ENCODE measurements at regions not wholly inside any gene's neighbourhood (a gene's known extent, or its start where the extent isn't known, plus 50 kb on each side); places are given as distances from the start of the nearest gene placed in this dataset.
A peak's percentile ranks its signal among the peaks of the same experiment; 100 is the strongest.
"Not testable (repeated sequence)": the region's sequence is repeated elsewhere in the genome, so short reads cannot be mapped to it uniquely, and the experiment has no call there.

- no peak for DNase-seq
These were observed 186.8 kb downstream of the FRK start for GRCh38 chr6:115873901-115874300.

- no peak for DNase-seq
These were observed 190.2 kb downstream of the FRK start for GRCh38 chr6:115870464-115870863.

- no peak for DNase-seq
These were observed 194.8 kb downstream of the FRK start for GRCh38 chr6:115865914-115866313.

GRCh38 chr6:115863211-115863610 is 197.5 kb downstream of the FRK start:
- no peak for DNase-seq

GRCh38 chr6:115861658-115862057 is 199.0 kb downstream of the FRK start:
- not testable (repeated sequence) for DNase-seq

DNA sequence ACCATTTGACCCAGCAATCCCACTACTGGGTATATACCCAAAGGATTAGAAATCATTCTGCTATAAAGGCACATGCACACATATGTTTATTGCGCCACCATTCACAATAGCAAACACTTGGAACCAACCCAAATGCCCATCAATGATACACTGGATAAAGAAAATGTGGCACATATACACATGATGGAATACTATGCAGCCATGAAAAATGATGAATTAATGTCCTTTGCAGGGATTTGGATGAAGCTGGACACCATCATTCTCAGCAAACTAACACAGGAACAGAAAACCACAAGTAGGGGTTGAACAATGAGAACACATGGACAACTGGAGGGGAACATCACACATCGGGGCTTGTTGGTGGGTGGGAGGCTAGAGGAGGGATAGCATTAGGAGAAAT is 201.1 kb downstream of the FRK start:
- DNase-seq: not testable (repeated sequence)

DNA sequence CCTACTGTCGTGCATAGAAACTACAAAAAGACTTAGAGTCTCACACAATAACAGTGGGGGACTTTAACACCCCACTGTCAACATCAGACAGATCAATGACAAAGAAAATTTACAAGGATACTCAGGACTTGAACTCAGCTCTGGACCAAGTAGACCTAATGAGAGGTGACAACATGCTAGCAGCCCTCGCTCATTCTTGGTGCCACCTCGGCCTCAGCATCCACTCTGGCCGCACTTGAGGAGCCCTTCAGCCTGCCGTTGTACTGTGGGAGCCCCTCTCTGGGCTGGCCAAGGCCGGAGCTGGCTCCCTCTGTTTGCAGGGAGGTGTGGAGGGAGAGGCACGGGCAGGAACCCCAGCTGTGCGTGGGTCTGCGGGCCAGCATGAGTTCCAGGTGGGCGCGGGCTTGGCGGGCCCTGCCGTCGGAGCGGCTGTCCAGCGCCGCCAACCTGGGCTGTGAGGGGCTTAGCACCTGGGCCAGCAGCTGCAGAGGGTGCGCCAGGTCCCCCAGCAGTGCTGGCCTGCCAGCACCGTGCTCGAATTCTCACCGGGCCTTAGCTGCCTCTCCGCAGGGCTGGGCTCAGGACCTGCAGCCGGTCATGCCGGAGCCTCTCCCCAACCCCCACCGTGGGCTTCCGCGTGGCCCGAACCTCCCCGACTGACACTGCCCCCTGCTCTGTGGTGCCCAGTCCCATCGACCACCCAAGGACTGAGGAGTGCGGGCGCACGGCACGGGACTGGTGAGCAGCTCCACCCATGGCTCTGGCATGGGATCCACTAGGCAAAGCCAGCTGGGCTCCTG is 205.6 kb downstream of the FRK start:
- no peak for DNase-seq

DNA sequence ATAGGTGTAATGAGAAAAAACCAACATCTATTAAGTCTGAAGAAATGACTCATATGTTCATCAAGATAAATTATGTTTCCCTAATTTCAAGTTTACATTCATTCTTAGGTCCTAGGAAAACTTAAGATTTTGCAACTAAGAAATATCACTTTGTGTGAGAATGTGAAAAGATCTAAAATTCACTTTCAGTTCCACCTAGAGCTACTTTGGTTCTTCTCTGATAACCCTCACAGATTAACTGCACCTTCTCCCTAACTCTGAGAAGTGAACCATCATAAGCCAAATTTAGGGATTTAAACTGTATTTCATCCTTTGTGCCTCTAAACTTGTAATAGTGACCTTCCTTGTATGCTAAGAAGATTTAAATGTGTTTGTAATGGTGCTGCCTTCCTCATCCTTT is 213.0 kb downstream of the FRK start:
- DNase-seq: no peak

DNA sequence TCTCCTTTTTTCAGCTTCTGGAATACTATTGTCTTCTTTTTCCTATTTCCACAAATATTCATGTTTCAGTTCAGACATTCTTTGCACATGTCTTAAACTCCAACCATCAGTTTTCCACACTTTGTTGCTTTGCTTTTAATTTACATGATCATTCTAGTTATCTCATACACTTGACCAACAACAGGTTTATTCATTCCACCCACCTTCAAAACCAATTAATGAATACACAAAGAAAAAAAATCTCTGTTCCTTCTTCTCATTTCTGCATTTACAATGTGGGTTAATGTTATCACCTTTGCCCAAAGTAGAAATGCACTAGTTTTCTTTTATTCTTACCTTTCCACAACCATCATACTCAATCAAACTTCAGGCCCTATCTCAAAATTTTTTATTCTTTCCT is 216.7 kb downstream of the FRK start:
- DNase-seq: no peak

GRCh38 chr6:115842338-115842737 is 218.4 kb downstream of the FRK start:
- DNase-seq: no peak

DNA sequence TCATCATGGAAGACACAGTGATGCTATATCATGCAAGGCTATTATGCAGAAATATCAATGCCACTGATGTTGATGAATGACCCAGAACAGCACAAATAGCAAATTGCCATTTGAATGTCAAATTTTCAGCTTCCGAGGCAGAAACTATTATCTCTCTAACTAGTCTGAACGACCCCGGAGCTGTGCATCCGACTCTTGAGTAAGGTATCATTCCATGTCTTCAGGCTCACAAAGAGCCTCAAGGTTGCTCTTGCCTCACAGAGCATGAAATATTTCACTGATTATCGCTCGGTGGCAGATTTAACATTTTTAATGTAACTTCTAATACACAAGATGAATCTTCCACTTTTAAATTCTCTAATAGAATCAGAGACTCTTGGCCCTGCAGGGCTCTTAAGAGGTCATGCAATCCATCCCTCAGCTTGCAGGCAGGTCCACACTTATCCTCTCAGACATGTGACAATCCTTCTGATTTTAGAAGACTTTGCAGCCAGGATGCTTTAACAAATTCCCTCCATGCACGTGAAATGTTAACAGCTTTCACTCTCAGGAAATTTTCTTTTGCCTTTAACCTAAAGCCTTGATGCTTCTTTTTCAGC is 221.0 kb downstream of the FRK start:
- DNase-seq: no peak

DNA sequence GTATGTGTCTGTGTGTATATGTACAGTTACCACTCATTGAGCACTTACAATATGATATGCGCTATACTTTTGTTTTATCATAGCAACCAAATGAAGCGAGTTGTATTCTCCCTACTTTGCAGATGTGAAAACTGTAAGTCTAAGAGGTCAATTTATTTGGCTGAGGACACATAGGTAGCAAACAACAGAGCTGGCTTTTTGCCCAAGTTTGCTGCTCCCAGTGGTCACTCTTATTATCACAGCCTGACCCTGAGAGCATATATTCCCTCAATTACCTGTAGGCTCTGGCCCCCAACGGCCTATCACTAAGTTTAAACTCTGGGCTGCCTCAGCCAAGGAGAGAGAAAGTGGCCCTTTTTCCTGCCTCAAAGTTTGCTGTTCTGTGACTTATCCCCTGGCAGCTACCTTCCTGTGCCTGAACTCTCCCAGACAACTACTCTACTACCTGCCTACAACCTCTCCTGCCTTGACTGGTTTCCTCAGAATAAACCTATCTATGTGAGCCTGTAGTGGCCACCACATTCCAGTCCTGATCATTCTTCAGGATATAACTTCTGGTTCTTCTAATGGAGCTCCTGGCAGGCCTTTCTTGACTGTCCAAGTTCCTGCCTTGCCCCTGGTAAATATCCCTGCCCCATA is 221.8 kb downstream of the FRK start:
- peak; percentile 8 for DNase-seq

DNA sequence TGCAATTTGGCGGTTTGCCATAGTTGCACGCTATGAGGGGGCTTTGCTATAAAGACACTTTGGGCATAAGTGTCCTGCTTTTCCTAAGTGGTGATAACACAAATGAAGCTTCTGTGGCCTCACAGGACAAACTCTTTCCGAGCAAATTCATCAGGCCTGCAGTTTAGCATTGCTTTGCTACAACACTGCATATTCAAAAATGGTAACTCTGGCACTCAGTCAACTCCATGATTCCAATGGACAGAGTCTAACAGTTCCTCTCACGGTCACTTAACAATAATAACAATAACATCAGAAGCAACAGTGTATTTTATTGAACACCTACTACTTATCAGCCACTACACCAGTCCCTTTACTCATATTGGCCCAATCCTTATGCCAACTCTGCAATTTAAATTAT is 222.5 kb downstream of the FRK start:
- no peak for DNase-seq

GRCh38 chr6:115836374-115836773 is 224.3 kb downstream of the FRK start:
- not testable (repeated sequence) for DNase-seq

DNA sequence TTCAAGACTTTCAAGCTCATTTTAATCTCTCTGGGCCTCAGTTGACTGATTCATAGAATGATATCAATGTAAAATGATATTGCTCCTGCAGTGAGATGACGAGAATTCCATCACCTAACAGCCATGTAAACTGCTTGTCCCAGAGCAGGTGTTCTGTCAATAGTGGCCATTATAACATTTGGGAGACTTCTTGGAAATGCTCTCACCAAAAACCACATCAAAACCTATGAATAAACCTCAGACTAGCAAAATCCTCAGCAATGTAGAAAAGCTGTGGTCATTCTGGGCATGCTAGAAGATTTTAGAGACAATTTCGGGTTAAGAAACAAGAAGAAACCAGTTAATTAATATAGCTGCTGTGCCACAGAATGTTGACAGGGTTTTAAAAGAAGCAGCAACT is 225.4 kb downstream of the FRK start:
- DNase-seq: no peak

DNA sequence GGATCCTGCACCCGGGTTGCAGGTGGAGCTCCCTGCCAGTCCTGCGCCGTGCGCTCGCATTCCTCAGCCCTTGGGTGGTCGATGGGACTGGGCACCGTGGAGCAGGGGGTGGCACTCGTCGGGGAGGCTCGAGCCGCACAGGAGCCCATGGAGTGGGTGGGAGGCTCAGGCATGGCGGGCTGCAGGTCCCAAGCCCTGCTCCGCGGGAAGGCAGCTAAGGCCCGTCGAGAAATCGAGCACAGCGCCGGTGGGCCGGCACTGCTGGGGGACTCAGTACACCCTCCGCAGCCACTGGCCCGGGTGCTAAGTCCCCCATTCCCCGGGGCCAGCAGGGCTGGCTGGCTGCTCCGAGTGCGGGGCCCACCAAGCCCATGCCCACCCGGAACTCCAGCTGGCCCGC is 226.1 kb downstream of the FRK start:
- DNase-seq: not testable (repeated sequence)

DNA sequence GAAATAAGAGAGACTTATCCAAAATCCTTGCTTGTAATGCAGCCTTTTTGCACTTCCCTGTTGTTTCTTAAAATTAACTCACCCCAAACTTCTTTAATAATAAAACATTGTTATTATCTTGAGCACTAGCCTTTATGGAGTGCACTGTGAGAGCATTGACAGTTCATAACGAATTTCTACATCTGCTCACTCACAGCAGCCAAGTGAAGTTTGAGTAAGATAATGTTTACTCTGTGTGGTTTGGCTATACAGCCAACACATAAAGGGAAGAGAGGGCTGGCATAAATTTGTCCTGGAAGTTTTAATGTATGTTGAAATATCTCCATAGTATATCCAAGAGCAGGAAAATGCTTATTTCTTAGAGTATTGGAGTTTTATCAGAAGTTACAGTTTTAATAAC is 227.9 kb downstream of the FRK start:
- DNase-seq: no peak

GRCh38 chr6:115832186-115832585 is 228.5 kb downstream of the FRK start:
- no peak for DNase-seq

- DNase-seq: no peak
These were observed 229.8 kb downstream of the FRK start for GRCh38 chr6:115830895-115831294.

GRCh38 chr6:115821798-115822197 is 238.9 kb downstream of the FRK start:
- no peak for DNase-seq

DNA sequence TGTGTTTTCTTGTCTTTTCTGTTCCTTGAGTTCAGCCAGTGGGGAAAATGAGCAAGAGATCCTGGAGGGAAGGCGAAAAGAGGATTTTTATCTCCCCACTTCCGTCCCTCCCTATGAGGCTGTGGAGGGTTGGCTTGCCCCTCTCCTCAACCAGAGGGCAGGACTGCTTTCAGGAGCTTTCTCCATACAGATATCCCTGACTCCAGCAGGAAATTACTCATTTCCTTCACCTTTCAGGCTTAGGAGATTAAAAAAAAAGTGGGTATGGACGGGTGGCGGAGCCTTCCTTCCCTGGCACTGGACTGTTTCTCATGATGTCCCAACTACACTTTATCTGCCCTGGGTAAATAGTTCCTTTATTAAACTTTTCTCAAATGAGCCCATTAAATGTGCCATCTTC is 241.2 kb downstream of the FRK start:
- DNase-seq: no peak

DNA sequence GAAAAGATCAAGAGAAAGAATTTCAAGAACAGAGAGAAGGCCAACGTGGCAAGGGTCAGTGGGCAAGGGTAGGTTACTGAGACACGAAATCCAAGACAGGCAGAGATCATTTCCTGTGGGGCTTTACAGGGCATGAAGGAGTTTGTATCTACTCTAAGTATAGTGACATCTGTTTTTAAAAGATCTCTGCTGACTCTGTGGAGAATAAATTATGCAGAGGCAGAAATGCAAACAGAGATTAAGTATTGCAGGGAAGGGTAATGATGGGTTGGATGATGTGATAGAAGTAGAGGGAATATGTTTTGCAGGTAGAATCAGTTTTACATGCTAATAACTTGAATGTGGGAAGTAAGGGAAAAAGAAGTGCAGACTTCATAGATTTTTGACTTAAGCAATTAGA is 243.5 kb downstream of the FRK start:
- no peak for DNase-seq

DNA sequence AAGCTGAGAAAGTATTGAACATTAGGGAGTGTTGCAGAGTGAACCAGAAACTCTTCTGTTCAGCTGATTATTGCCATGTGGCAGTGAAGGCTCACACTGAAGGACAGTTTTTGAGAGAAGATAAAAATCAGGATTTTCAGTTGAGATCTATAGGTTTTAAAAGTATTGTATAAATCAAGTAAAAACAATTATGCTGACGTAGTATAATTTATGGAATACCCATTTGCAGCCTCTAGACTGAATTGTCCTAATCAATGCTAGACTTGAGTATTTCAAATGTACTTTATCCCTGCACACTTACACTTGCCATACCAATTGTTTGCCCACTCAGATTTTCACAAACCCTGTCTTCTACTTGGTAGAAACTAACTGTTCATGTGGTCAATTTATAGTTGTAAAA is 245.8 kb downstream of the FRK start:
- no peak for DNase-seq

DNA sequence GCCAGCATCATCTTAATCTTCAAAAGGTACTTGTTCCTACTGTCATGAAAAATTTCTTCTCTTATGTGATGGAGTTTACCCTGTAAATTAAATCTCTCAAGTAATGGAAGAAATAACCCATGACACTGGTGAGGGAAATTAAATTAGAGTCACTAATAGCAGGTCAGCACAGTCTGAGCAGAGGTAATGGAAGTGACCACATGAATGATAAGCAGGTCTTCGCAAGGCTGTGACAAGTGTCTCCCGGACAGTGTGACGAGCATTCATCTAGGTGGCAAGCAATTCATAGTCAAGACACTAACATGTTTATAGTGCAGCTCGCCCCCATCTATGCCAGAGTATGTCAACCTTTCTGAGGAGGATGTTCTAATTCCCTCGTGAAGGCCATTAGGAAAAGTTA is 249.2 kb downstream of the FRK start:
- no peak for DNase-seq
